Mesendoderm (in vitro differentiated cells): ENCODE measurements at regions not wholly inside any gene's neighbourhood (a gene's known extent, or its start where the extent isn't known, plus 50 kb on each side); places are given as distances from the start of the nearest gene placed in this dataset.

Experiments
- DNase-seq: peaks from one replicate; pipeline ENCODE4 v3.0.0; 2013
- H2AK5ac ChIP-seq: 2 replicates; pipeline ENCODE4 v1.6.1; 2013; ENCODE audit warnings: low read length, inconsistent platforms
- H2BK120ac ChIP-seq: 2 replicates; pipeline ENCODE4 v1.6.1; 2013; ENCODE audit warnings: low read depth, mild to moderate bottlenecking, low read length, moderate library complexity, mixed read lengths
- H2BK15ac ChIP-seq: replicated peaks from 2 replicates; pipeline ENCODE4 v1.6.1; 2013; ENCODE audit warnings: low read depth, mild to moderate bottlenecking, moderate library complexity
- H2BK5ac ChIP-seq: 2 replicates; pipeline ENCODE4 v1.6.1; 2013; ENCODE audit warnings: low read length, inconsistent platforms
- H3K18ac ChIP-seq: 2 replicates; pipeline ENCODE4 v1.6.1; 2013; ENCODE audit warnings: mild to moderate bottlenecking, low read length, mixed read lengths
- H3K23ac ChIP-seq: one replicate; pipeline ENCODE4 v1.6.1; 2013; ENCODE audit warnings: low read length
- H3K27ac ChIP-seq: 2 replicates; pipeline ENCODE4 v1.5.1; 2013; ENCODE audit warnings: low read depth, mild to moderate bottlenecking, inconsistent platforms, low read length, moderate library complexity
- H3K27me3 ChIP-seq: 2 replicates; pipeline ENCODE4 v1.6.1; 2013; ENCODE audit warnings: low read length, control low read depth, mild to moderate bottlenecking, inconsistent platforms; ENCODE audit not compliant: insufficient read depth, poor library complexity
- H3K36me3 ChIP-seq: 2 replicates; pipeline ENCODE4 v1.6.1; 2013; ENCODE audit warnings: low read length, inconsistent platforms; ENCODE audit not compliant: control insufficient read depth, insufficient read depth
- H3K4ac ChIP-seq: one replicate; pipeline ENCODE4 v1.6.1; 2013; ENCODE audit warnings: low read depth, mild to moderate bottlenecking, low read length, moderate library complexity
- H3K4me1 ChIP-seq: 2 replicates; pipeline ENCODE4 v1.6.1; 2013; ENCODE audit warnings: low read depth, low read length, inconsistent platforms; ENCODE audit not compliant: control insufficient read depth
- H3K4me2 ChIP-seq: 2 replicates; pipeline ENCODE4 v1.6.1; 2013; ENCODE audit warnings: low read length
- H3K4me3 ChIP-seq: 2 replicates; pipeline ENCODE4 v1.5.1; 2013; ENCODE audit warnings: mild to moderate bottlenecking, low read length
- H3K56ac ChIP-seq: one replicate; pipeline ENCODE4 v1.6.1; 2013; ENCODE audit warnings: low read length
- H3K79me1 ChIP-seq: 2 replicates; pipeline ENCODE4 v1.6.1; 2013; ENCODE audit warnings: low read length, inconsistent platforms
- H3K79me2 ChIP-seq: 2 replicates; pipeline ENCODE4 v1.6.1; 2013; ENCODE audit warnings: mild to moderate bottlenecking, low read length; ENCODE audit not compliant: control insufficient read depth, insufficient read depth
- H3K9ac ChIP-seq: 2 replicates; pipeline ENCODE4 v1.6.1; 2013; ENCODE audit warnings: low read length, inconsistent platforms
- H4K5ac ChIP-seq: one replicate; pipeline ENCODE4 v1.6.1; 2013; ENCODE audit warnings: low read length
- H4K8ac ChIP-seq: one replicate; pipeline ENCODE4 v1.6.1; 2013; ENCODE audit warnings: low read depth, mild to moderate bottlenecking, control low read depth, low read length, moderate library complexity
- WGBS: extraction: QIAGEN DNeasy Blood & Tissue Kit; methylation state at CpG from one replicate; pipeline ENCODE4 v1.1.7; 2013; ENCODE audit warnings: low lambda C conversion rate, missing lambda C conversion rate; ENCODE audit not compliant: insufficient coverage; ENCODE audit errors: extremely low coverage; 5-methylcytosine and 5-hydroxymethylcytosine counted together

GRCh38 chrX:75673468-75673867 lies 111.6 kb downstream of the MAGEE2 start:
- Histone ChIP-seq H3K4ac (no peak overlapping the region), H2AK5ac (no peak overlapping the region), H3K79me2 (no peaks in the 10 kb centered on the region), H3K27ac (no peak overlapping the region), H3K23ac (no peak overlapping the region), H3K4me3 (no peak overlapping the region), H3K79me1 (no peaks in the 10 kb centered on the region), H4K5ac (no peak overlapping the region), H3K36me3 (no peaks in the 10 kb centered on the region), H2BK15ac (no peak overlapping the region), H3K27me3 (no peaks in the 10 kb centered on the region), H3K18ac (no peak overlapping the region), H3K56ac (no peak overlapping the region), H3K4me2 (no peak overlapping the region), H3K9ac (no peak overlapping the region), H3K4me1 (no peaks in the 10 kb centered on the region), H4K8ac (no peak overlapping the region), H2BK5ac (no peak overlapping the region), H2BK120ac (no peak overlapping the region)
- DNase-seq: no peak
- no CpG with 5 or more reads among the region's 2 CpGs for WGBS

DNA sequence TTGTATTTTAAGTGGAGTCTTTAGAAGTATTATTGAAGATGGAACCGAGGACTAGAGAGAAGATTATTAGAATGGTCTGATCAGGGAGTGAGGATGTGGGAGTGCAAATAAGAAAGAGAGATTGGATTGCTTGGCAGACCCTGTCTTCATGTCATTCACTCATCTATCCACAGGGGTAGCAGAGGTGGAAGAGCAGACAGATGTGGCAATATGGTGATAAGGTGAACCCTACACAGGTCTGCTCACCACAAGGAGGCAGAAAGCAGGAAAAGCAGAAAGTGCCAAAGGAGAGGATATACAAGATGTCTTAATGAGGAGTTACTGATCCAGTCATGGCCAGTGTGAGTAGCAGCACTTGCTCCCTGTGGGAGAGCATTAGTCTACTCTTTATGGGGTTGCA lies 129.4 kb downstream of the MAGEE2 start:
- Histone ChIP-seq H3K4ac (no peak overlapping the region), H2BK5ac (no peak overlapping the region), H3K4me3 (no peak overlapping the region), H2AK5ac (no peak overlapping the region), H3K56ac (no peak overlapping the region), H2BK15ac (no peak overlapping the region), H3K27ac (no peak overlapping the region), H3K9ac (no peak overlapping the region), H4K5ac (no peak overlapping the region), H3K79me2 (no peaks in the 10 kb centered on the region), H3K36me3 (no peaks in the 10 kb centered on the region), H3K18ac (no peak overlapping the region), H3K27me3 (no peaks in the 10 kb centered on the region), H4K8ac (no peak overlapping the region), H2BK120ac (no peak overlapping the region), H3K79me1 (no peaks in the 10 kb centered on the region), H3K4me2 (no peak overlapping the region), H3K23ac (no peak overlapping the region), H3K4me1 (no peaks in the 10 kb centered on the region)
- WGBS: no CpG with 5 or more reads among the region's 1 CpG
- peak; percentile 43 for DNase-seq

- H3K27ac ChIP-seq: no peak overlapping the region
- WGBS: no CpG with 5 or more reads among the region's 1 CpG
- H3K79me2 ChIP-seq: no peaks in the 10 kb centered on the region
- H2BK15ac ChIP-seq: no peak overlapping the region
- no peaks in the 10 kb centered on the region for H3K4me1 ChIP-seq
- no peak for DNase-seq
- no peak overlapping the region for H3K9ac ChIP-seq
- H2BK5ac ChIP-seq: no peak overlapping the region
- no peak overlapping the region for H2AK5ac ChIP-seq
- no peak overlapping the region for H3K56ac ChIP-seq
- H3K18ac ChIP-seq: no peak overlapping the region
- H3K79me1 ChIP-seq: no peaks in the 10 kb centered on the region
- H2BK120ac ChIP-seq: no peak overlapping the region
- no peak overlapping the region for H4K8ac ChIP-seq
- H3K4ac ChIP-seq: no peak overlapping the region
- H3K4me2 ChIP-seq: no peak overlapping the region
- H3K36me3 ChIP-seq: no peaks in the 10 kb centered on the region
- H3K23ac ChIP-seq: no peak overlapping the region
- H3K4me3 ChIP-seq: no peak overlapping the region
- H4K5ac ChIP-seq: no peak overlapping the region
- no peaks in the 10 kb centered on the region for H3K27me3 ChIP-seq
Measured at GRCh38 chrX:75649829-75650228, 127.0 kb upstream of the ZDHHC15 start.

GRCh38 chrX:75648803-75649588 lies 126.2 kb upstream of the ZDHHC15 start:
- Histone ChIP-seq H3K9ac (no peak overlapping the region), H4K8ac (no peak overlapping the region), H3K79me1 (no peaks in the 10 kb centered on the region), H3K79me2 (no peaks in the 10 kb centered on the region), H3K23ac (no peak overlapping the region), H2AK5ac (no peak overlapping the region), H3K36me3 (no peaks in the 10 kb centered on the region), H3K27me3 (no peaks in the 10 kb centered on the region), H3K4me1 (no peaks in the 10 kb centered on the region), H3K18ac (no peak overlapping the region), H3K4me3 (no peak overlapping the region), H3K4me2 (no peak overlapping the region), H2BK5ac (no peak overlapping the region), H3K56ac (no peak overlapping the region), H3K27ac (no peak overlapping the region), H3K4ac (no peak overlapping the region), H4K5ac (no peak overlapping the region), H2BK120ac (no peak overlapping the region), H2BK15ac (no peak overlapping the region)
- WGBS: no CpG with 5 or more reads among the region's 16 CpGs
- no peak for DNase-seq

DNA sequence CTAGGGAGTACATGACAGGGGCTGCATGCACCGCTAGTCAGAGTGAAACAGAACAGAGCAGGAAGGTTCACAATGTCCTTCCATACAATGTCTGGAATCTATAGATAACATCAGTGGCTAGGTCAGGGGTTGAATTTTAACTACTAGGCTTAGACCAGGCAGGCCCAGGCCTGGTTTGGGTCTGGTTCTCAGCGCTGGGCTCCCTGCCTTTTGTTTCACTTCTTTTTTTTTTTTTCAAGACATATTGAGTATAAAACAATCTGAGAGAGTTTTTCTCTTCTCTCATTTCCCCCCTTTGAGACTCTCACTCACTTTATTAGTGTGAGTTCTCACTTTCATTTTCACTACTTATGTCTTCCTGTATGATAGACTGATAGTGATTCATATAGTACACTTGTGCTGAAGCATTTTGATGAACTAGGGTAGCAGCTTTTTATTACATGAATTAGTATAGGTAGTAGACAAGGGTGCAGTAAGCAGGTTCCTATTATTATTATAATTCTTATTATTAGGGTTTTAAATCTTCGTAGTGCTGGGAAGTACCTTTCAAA lies 120.0 kb upstream of the ZDHHC15 start:
- no peaks in the 10 kb centered on the region for H3K79me2 ChIP-seq
- H4K5ac ChIP-seq: no peak overlapping the region
- no peak overlapping the region for H3K23ac ChIP-seq
- H3K9ac ChIP-seq: no peak overlapping the region
- no peak overlapping the region for H2BK15ac ChIP-seq
- H3K4me1 ChIP-seq: no peaks in the 10 kb centered on the region
- H2AK5ac ChIP-seq: no peak overlapping the region
- H2BK120ac ChIP-seq: no peak overlapping the region
- H3K56ac ChIP-seq: no peak overlapping the region
- H3K27me3 ChIP-seq: no peaks in the 10 kb centered on the region
- no peak for DNase-seq
- no CpG with 5 or more reads among the region's 3 CpGs for WGBS
- H3K4me2 ChIP-seq: no peak overlapping the region
- no peak overlapping the region for H2BK5ac ChIP-seq
- H3K4me3 ChIP-seq: no peak overlapping the region
- H4K8ac ChIP-seq: no peak overlapping the region
- H3K36me3 ChIP-seq: no peaks in the 10 kb centered on the region
- no peaks in the 10 kb centered on the region for H3K79me1 ChIP-seq
- no peak overlapping the region for H3K4ac ChIP-seq
- H3K18ac ChIP-seq: no peak overlapping the region
- H3K27ac ChIP-seq: no peak overlapping the region

DNA sequence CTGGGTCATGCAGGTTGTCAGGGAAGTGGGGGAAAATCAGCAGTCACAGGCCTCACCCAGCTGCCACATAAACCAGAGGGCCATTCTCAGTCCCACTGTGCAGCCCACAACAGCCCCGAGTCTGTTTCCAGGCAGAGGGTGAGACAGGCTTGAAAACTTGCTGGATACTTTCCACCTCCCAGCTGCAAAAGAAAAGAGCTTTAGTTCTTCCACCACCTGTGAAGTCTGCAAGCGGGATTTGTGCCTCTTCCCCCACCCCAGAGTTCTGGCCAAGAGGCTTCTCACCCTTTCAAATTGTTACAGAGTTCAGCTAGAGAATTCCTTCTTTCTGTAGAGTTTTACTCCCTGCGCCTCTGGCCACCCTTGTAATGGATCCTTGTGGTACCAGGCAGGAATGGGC lies 115.5 kb upstream of the ZDHHC15 start:
- Histone ChIP-seq H3K56ac (no peak overlapping the region), H3K23ac (no peak overlapping the region), H3K79me1 (no peaks in the 10 kb centered on the region), H3K4ac (no peak overlapping the region), H2BK5ac (no peak overlapping the region), H2AK5ac (no peak overlapping the region), H3K36me3 (no peaks in the 10 kb centered on the region), H3K27ac (no peak overlapping the region), H2BK120ac (no peak overlapping the region), H3K4me2 (no peak overlapping the region), H3K9ac (no peak overlapping the region), H2BK15ac (no peak overlapping the region), H3K18ac (no peak overlapping the region), H3K27me3 (no peaks in the 10 kb centered on the region), H3K4me3 (no peak overlapping the region), H3K4me1 (no peaks in the 10 kb centered on the region), H4K5ac (no peak overlapping the region), H3K79me2 (no peaks in the 10 kb centered on the region), H4K8ac (no peak overlapping the region)
- DNase-seq: no peak
- no CpG with 5 or more reads among the region's 3 CpGs for WGBS
